Suppressor macrophage treated with lipopolysaccharide for 1 hour (primary cell): ENCODE measurements at regions not wholly inside any gene's neighbourhood (a gene's known extent, or its start where the extent isn't known, plus 50 kb on each side); places are given as distances from the start of the nearest gene placed in this dataset.
"Not testable (repeated sequence)": the region's sequence is repeated elsewhere in the genome, so short reads cannot be mapped to it uniquely, and the experiment has no call there.

Source experiments
- DNase-seq, 3 donors: peaks; one replicate each; pipeline ENCODE4 v3.0.0-alpha.2; 2020 to 2022

- no peak for DNase-seq
Measured at GRCh38 chr12:37666069-37666781, 650.3 kb upstream of the ALG10B start.

DNA sequence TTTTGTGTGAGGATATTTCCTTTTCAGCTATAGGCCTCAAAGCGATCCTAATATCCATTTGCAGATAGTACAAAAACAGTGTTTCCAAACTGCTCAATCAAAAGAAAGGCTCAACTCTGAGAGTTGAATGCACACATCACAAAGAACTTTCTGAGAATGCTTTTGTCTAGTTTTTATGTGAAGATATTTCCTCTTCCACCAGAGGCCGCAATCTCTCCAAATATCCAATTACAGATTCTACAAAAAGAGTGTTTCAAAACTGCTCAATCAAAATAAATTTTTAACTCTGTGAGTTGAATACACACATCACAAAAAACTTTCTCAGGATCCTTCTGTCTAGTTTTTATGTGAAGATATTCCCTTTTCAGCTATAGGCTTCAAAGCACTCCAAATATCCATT is 648.0 kb upstream of the ALG10B start:
- not testable (repeated sequence) for DNase-seq

GRCh38 chr12:37672655-37673260 is 643.8 kb upstream of the ALG10B start:
- DNase-seq: peak in 1 of 3 donors; percentile 5

DNA sequence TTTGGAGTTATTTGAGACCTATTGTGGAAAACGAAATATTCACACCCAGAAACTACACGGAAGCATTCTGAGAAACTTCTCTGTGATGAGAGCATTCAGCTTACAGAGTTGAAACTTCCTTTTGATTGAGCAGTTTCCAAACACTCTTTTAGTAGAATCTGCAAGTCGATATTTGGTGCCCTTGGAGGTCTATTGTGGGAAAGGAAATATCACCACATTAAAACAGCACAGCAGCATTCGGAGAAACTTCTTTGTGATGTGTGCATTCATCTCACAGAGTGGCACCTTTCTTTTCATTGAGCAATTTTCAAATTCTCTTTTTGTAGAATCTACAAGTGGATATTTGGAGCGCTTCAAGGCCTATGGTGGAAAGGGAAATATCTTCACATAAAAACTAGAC is 595.7 kb upstream of the ALG10B start:
- peak in 1 of 3 donors; percentile 19 for DNase-seq

GRCh38 chr12:37733856-37734255 is 582.7 kb upstream of the ALG10B start:
- no peak for DNase-seq
